Ascending aorta (tissue), 2 donors: ENCODE measurements at regions not wholly inside any gene's neighbourhood (a gene's known extent, or its start where the extent isn't known, plus 50 kb on each side); places are given as distances from the start of the nearest gene placed in this dataset.

Experiments used
- DNase-seq, 2 donors: peaks; one replicate each; pipeline ENCODE4 v3.0.0-alpha.2; 2019; ENCODE audit warnings: low spot score in 2 of 2
- H3K27ac ChIP-seq, 2 donors: fragments of 200-600 bp; sonication (generic); one replicate each; pipeline ENCODE4 v1.5.1; 2016 to 2017; ENCODE audit warnings: mild to moderate bottlenecking in 1 of 2
- H3K27me3 ChIP-seq: fragments of 200-600 bp; sonication (generic); one replicate; pipeline ENCODE4 v1.5.1; 2017
- H3K36me3 ChIP-seq, 2 donors: fragments of 200-600 bp; sonication (generic); one replicate each; pipeline ENCODE4 v1.5.1; 2016
- H3K4me1 ChIP-seq, 2 donors: fragments of 200-600 bp; sonication (generic); one replicate each; pipeline ENCODE4 v1.5.1; 2016 to 2017; ENCODE audit warnings: mild to moderate bottlenecking in 1 of 2
- H3K4me3 ChIP-seq, 2 donors: fragments of 200-600 bp; sonication (generic); one replicate each; pipeline ENCODE4 v1.5.1; 2016 to 2017; ENCODE audit warnings: mild to moderate bottlenecking in 1 of 2
- H3K9me3 ChIP-seq, 2 donors: fragments of 200-600 bp; sonication (generic); one replicate each; pipeline ENCODE4 v1.5.1; 2016
- CTCF ChIP-seq, 3 experiments: fragments of 200-600 bp in 2 of 3; fragments of 450-650 bp in 1 of 3; sonication (generic) in 2 of 3; IDR thresholded peaks; one replicate each; pipeline ENCODE4 v1.5.1; 2016 to 2019; ENCODE audit warnings: antibody characterized with exemption in 3 of 3, mild to moderate bottlenecking in 1 of 3, moderate library complexity in 1 of 3
- intact Hi-C: fragments of 100-400 bp; cut with DNase I; formaldehyde crosslinking; loops from one replicate; pipeline ENCODE4 v1.15.1; 2023

- Histone ChIP-seq H3K27ac (no peak overlapping the region), H3K27me3 (no peaks in the 10 kb centered on the region), H3K4me3 (no peak overlapping the region), H3K9me3 (no peaks in the 10 kb centered on the region), H3K4me1 (no peaks in the 10 kb centered on the region), H3K36me3 (no peaks in the 10 kb centered on the region)
- no peak for DNase-seq
- intact Hi-C loops: no loop called here
- no peak for TF ChIP-seq CTCF (IDR thresholded peaks at IDR 0.05)
Observed at GRCh38 chr18:39425172-39425850, 1859.7 kb upstream of the CELF4 start.

- H3K4me3 ChIP-seq: no peak overlapping the region
- TF ChIP-seq CTCF (IDR thresholded peaks at IDR 0.05): no peak
- H3K27ac ChIP-seq: no peak overlapping the region
- H3K27me3 ChIP-seq: no peaks in the 10 kb centered on the region
- H3K9me3 ChIP-seq: no peaks in the 10 kb centered on the region
- DNase-seq: no peak
- H3K36me3 ChIP-seq: no peaks in the 10 kb centered on the region
- intact Hi-C loops: no loop called here
- no peaks in the 10 kb centered on the region for H3K4me1 ChIP-seq
Observed at GRCh38 chr18:39424261-39424660, 1858.7 kb upstream of the CELF4 start.

GRCh38 chr18:39421276-39421675 lies 1855.7 kb upstream of the CELF4 start:
- no peaks in the 10 kb centered on the region for H3K27me3 ChIP-seq
- no peak for TF ChIP-seq CTCF (IDR thresholded peaks at IDR 0.05)
- H3K27ac ChIP-seq: no peak overlapping the region
- H3K9me3 ChIP-seq: no peaks in the 10 kb centered on the region
- no peaks in the 10 kb centered on the region for H3K36me3 ChIP-seq
- H3K4me1 ChIP-seq: no peaks in the 10 kb centered on the region
- intact Hi-C loops: no loop called here
- no peak for DNase-seq
- no peak overlapping the region for H3K4me3 ChIP-seq

- H3K36me3 ChIP-seq: no peaks in the 10 kb centered on the region
- no peak for DNase-seq
- H3K4me1 ChIP-seq: no peaks in the 10 kb centered on the region
- H3K27me3 ChIP-seq: no peaks in the 10 kb centered on the region
- no peaks in the 10 kb centered on the region for H3K9me3 ChIP-seq
- no peak overlapping the region for H3K27ac ChIP-seq
- no peak overlapping the region for H3K4me3 ChIP-seq
- TF ChIP-seq CTCF (IDR thresholded peaks at IDR 0.05): no peak
- intact Hi-C loops: no loop called here
Observed at GRCh38 chr18:39419315-39419714, 1853.7 kb upstream of the CELF4 start.

GRCh38 chr18:39415471-39415870 lies 1849.9 kb upstream of the CELF4 start:
- no peak for DNase-seq
- Histone ChIP-seq H3K27me3 (no peaks in the 10 kb centered on the region), H3K4me1 (no peaks in the 10 kb centered on the region), H3K27ac (no peak overlapping the region), H3K4me3 (no peak overlapping the region), H3K9me3 (no peaks in the 10 kb centered on the region), H3K36me3 (no peaks in the 10 kb centered on the region)
- intact Hi-C loops: no loop called here
- no peak for TF ChIP-seq CTCF (IDR thresholded peaks at IDR 0.05)
